ENCODE measurements at regions not wholly inside any gene's neighbourhood (a gene's known extent, or its start where the extent isn't known, plus 50 kb on each side); places are given as distances from the start of the nearest gene placed in this dataset.
A peak's percentile ranks its signal among the peaks of the same experiment; 100 is the strongest.
"Not testable (repeated sequence)": the region's sequence is repeated elsewhere in the genome, so short reads cannot be mapped to it uniquely, and the experiment has no call there.

GRCh38 chr5:144011388-144011787, 159.1 kb downstream of the YIPF5 start:
- DNase-seq: no peak

- DNase-seq: no peak
Measured at GRCh38 chr5:144013816-144014215, 156.6 kb downstream of the YIPF5 start.

GRCh38 chr5:144015961-144016360, 154.5 kb downstream of the YIPF5 start:
- DNase-seq: peak; percentile 6

GRCh38 chr5:144017119-144017518, 153.3 kb downstream of the YIPF5 start:
- no peak for DNase-seq

GRCh38 chr5:144017631-144018030, 152.8 kb downstream of the YIPF5 start:
- DNase-seq: no peak

GRCh38 chr5:144024090-144024489, 146.4 kb downstream of the YIPF5 start:
- no peak for DNase-seq

- DNase-seq: no peak
Measured at GRCh38 chr5:144024545-144024944, 145.9 kb downstream of the YIPF5 start.

GRCh38 chr5:144026286-144026685, 144.2 kb downstream of the YIPF5 start:
- DNase-seq: no peak

- DNase-seq: no peak
Measured at GRCh38 chr5:144028058-144028457, 142.4 kb downstream of the YIPF5 start.

- DNase-seq: peak; percentile 9
Measured at GRCh38 chr5:144028636-144029035, 141.8 kb downstream of the YIPF5 start.

GRCh38 chr5:144030904-144031303, 139.6 kb downstream of the YIPF5 start:
- DNase-seq: no peak

GRCh38 chr5:144032375-144032774, 138.1 kb downstream of the YIPF5 start:
- DNase-seq: peak; percentile 1

GRCh38 chr5:144033486-144033885, 137.0 kb downstream of the YIPF5 start:
- no peak for DNase-seq

- DNase-seq: no peak
Measured at GRCh38 chr5:144035046-144035740, 135.3 kb downstream of the YIPF5 start.

- DNase-seq: no peak
Measured at GRCh38 chr5:144036476-144036875, 134.0 kb downstream of the YIPF5 start.

GRCh38 chr5:144040615-144041305, 129.7 kb downstream of the YIPF5 start:
- DNase-seq: no peak

GRCh38 chr5:144042156-144042555, 128.3 kb downstream of the YIPF5 start:
- no peak for DNase-seq

- no peak for DNase-seq
Measured at GRCh38 chr5:144048259-144048856, 122.1 kb downstream of the YIPF5 start.

- DNase-seq: not testable (repeated sequence)
Measured at GRCh38 chr5:144055391-144055790, 115.1 kb downstream of the YIPF5 start.

- DNase-seq: not testable (repeated sequence)
Measured at GRCh38 chr5:144060091-144060490, 110.4 kb downstream of the YIPF5 start.

GRCh38 chr5:144060598-144060997, 109.9 kb downstream of the YIPF5 start:
- no peak for DNase-seq

GRCh38 chr5:144065786-144066185, 104.7 kb downstream of the YIPF5 start:
- DNase-seq: no peak

GRCh38 chr5:144072518-144072927, 97.9 kb downstream of the YIPF5 start:
- DNase-seq: no peak

GRCh38 chr5:144076521-144077083, 93.9 kb downstream of the YIPF5 start:
- no peak for DNase-seq

Measured in NCI-H510A (cell line).